GM23338 (cell line): ENCODE measurements at regions not wholly inside any gene's neighbourhood (a gene's known extent, or its start where the extent isn't known, plus 50 kb on each side); places are given as distances from the start of the nearest gene placed in this dataset.

Source experiments
- ATAC-seq: fragments of 200-7000 bp; cut with Tn5 transposase; 3 replicates; pipeline ENCODE4 v1.9.1; 2020
- DNase-seq: peaks from one replicate; pipeline ENCODE4 v3.0.0-alpha.2; 2015; ENCODE audit warnings: low spot score
- H2AFZ ChIP-seq: fragments of 200-600 bp; sonication (generic); 2 replicates; pipeline ENCODE4 v1.8.0; 2016; ENCODE audit warnings: antibody characterized with exemption, mild to moderate bottlenecking, moderate library complexity
- H3F3A ChIP-seq: fragments of 200-600 bp; sonication (generic); replicated peaks from 2 replicates; pipeline ENCODE4 v1.8.0; 2017; ENCODE audit warnings: antibody characterized with exemption, mixed run types, low read depth
- H3K27ac ChIP-seq: fragments of 200-600 bp; sonication (generic); 2 replicates; pipeline ENCODE4 v1.6.1; 2016; ENCODE audit warnings: low read depth
- H3K27me3 ChIP-seq: fragments of 200-600 bp; sonication (generic); 2 replicates; pipeline ENCODE4 v1.8.0; 2016; ENCODE audit warnings: mild to moderate bottlenecking, mixed run types, moderate library complexity; ENCODE audit not compliant: insufficient read depth
- H3K36me3 ChIP-seq: fragments of 200-600 bp; sonication (generic); 2 replicates; pipeline ENCODE4 v1.8.0; 2016; ENCODE audit warnings: mild to moderate bottlenecking; ENCODE audit not compliant: insufficient read depth
- H3K4me1 ChIP-seq: fragments of 200-600 bp; sonication (generic); 2 replicates; pipeline ENCODE4 v1.8.0; 2016; ENCODE audit warnings: mild to moderate bottlenecking, moderate library complexity; ENCODE audit not compliant: insufficient read depth
- H3K4me2 ChIP-seq: fragments of 200-600 bp; sonication (generic); 2 replicates; pipeline ENCODE4 v1.7.1; 2017; ENCODE audit warnings: mixed run types
- H3K4me3 ChIP-seq: fragments of 200-600 bp; sonication (generic); 2 replicates; pipeline ENCODE4 v1.6.1; 2016; ENCODE audit warnings: mixed run types
- H3K79me2 ChIP-seq: fragments of 200-600 bp; sonication (generic); replicated peaks from 2 replicates; pipeline ENCODE4 v1.8.0; 2017; ENCODE audit warnings: mild to moderate bottlenecking; ENCODE audit not compliant: insufficient read depth
- H3K9me2 ChIP-seq: fragments of 200-600 bp; sonication (generic); 2 replicates; pipeline ENCODE4 v1.8.0; 2017; ENCODE audit not compliant: insufficient read depth
- H4K20me1 ChIP-seq: fragments of 200-600 bp; sonication (generic); replicated peaks from 2 replicates; pipeline ENCODE4 v1.8.0; 2017; ENCODE audit warnings: mild to moderate bottlenecking; ENCODE audit not compliant: insufficient read depth
- H3K27ac Mint-ChIP-seq: 2 replicates; pipeline ENCODE4 v1.8.0; 2020; ENCODE audit warnings: inconsistent platforms, mild to moderate bottlenecking, moderate library complexity, mixed read lengths
- H3K27me3 Mint-ChIP-seq: 3 replicates; pipeline ENCODE4 v1.8.0; 2022; ENCODE audit warnings: low read depth, mild to moderate bottlenecking, moderate library complexity, mixed read lengths, inconsistent platforms; ENCODE audit not compliant: insufficient read depth, poor library complexity
- H3K36me3 Mint-ChIP-seq: 3 replicates; pipeline ENCODE4 v1.8.0; 2021; ENCODE audit warnings: low read depth, mild to moderate bottlenecking, inconsistent platforms, moderate library complexity, mixed read lengths
- H3K4me1 Mint-ChIP-seq: 3 replicates; pipeline ENCODE4 v1.8.0; 2020; ENCODE audit warnings: mild to moderate bottlenecking, inconsistent platforms, mixed read lengths
- H3K4me3 Mint-ChIP-seq: 3 replicates; pipeline ENCODE4 v1.8.0; 2021; ENCODE audit warnings: moderate library complexity, mild to moderate bottlenecking, inconsistent platforms, mixed read lengths
- H3K9me3 Mint-ChIP-seq: 3 replicates; pipeline ENCODE4 v1.8.0; 2020; ENCODE audit warnings: moderate library complexity, mild to moderate bottlenecking, inconsistent platforms, mixed read lengths
- CREB1 ChIP-seq: fragments of 250-450 bp; sonication (Bioruptor Pico); IDR thresholded peaks from 2 replicates; pipeline ENCODE4 v1.5.0; 2020; ENCODE audit warnings: low read depth, mild to moderate bottlenecking, moderate library complexity
- EZH2 ChIP-seq: fragments of 200-600 bp; sonication (generic); IDR thresholded peaks from one replicate; pipeline ENCODE4 v1.8.0; 2017; ENCODE audit warnings: antibody characterized with exemption, mild to moderate bottlenecking, low read depth; ENCODE audit not compliant: unreplicated experiment
- EZH2phosphoT487 ChIP-seq: fragments of 200-600 bp; sonication (generic); IDR thresholded peaks from one replicate; pipeline ENCODE4 v1.8.1; 2018; ENCODE audit warnings: antibody characterized with exemption; ENCODE audit not compliant: unreplicated experiment
- JUNB ChIP-seq: IDR thresholded peaks from one replicate; pipeline ENCODE4 v1.6.1; 2016; ENCODE audit warnings: antibody characterized with exemption; ENCODE audit not compliant: unreplicated experiment
- NANOG ChIP-seq: IDR thresholded peaks from 2 replicates; pipeline ENCODE4 v1.6.1; 2016; ENCODE audit warnings: antibody characterized with exemption, borderline replicate concordance
- POLR2AphosphoS5 ChIP-seq: IDR thresholded peaks from 2 replicates; pipeline ENCODE4 v1.6.1; 2016; ENCODE audit warnings: antibody characterized with exemption, low read depth
- STAT1 ChIP-seq: IDR thresholded peaks from one replicate; pipeline ENCODE4 v1.6.1; 2016; ENCODE audit warnings: antibody characterized with exemption; ENCODE audit not compliant: unreplicated experiment
- ZNF114 ChIP-seq: fragments of 250-450 bp; sonication (Bioruptor Pico); IDR thresholded peaks from 2 replicates; pipeline ENCODE4 v1.5.0; 2020; ENCODE audit warnings: mild to moderate bottlenecking, moderate library complexity
- ZNF331 ChIP-seq: fragments of 250-450 bp; sonication (Bioruptor Pico); IDR thresholded peaks from 2 replicates; pipeline ENCODE4 v1.5.0; 2020; ENCODE audit warnings: low read depth, mild to moderate bottlenecking, moderate library complexity
- TF ChIP-seq, protein P1 (sequence below), 2 experiments: fragments of 200-600 bp in 1 of 2; sonication (generic) in 1 of 2; conservative IDR thresholded peaks; 2 replicates each; pipeline versions ENCODE4 v1.5.1 to v1.6.1; 2016 to 2017; ENCODE audit warnings: antibody characterized with exemption in 2 of 2, low read depth in 2 of 2, mild to moderate bottlenecking in 2 of 2, moderate library complexity in 1 of 2
- TF ChIP-seq, protein P2 (sequence below): IDR thresholded peaks from one replicate; pipeline ENCODE4 v1.6.1; 2018; ENCODE audit warnings: antibody characterized with exemption; ENCODE audit not compliant: unreplicated experiment
- TF ChIP-seq, protein P3 (sequence below): IDR thresholded peaks from 2 replicates; pipeline ENCODE4 v1.6.1; 2016; ENCODE audit warnings: antibody characterized with exemption

DNA sequence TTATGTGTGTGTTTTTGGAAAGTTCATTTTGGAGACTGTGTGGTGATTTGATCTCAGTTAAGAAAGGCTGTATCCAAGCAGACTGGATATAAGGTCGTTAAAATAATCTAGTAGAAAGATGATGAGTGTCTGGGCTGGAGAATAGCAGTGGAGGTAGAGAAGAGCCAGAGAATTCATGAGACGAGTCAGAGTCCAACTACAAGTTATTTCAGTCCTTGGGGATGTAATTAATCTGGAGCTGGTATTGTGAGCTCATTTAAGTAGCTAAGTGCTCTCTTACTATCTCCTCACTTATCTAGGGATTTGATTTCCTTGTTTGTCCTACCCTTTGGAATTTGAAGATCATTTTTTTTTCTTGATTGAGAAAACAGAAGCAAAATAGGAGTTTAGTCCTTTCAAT is 1219.0 kb upstream of the ADGRL4 start:
- Histone ChIP-seq H3K4me1 (no peaks in the 10 kb centered on the region), H3K4me2 (no peak overlapping the region), H3F3A (no peaks in the 10 kb centered on the region), H4K20me1 (no peaks in the 10 kb centered on the region), H3K4me3 (no peak overlapping the region), H3K36me3 (no peaks in the 10 kb centered on the region), H3K27ac (no peak overlapping the region), H2AFZ (peak overlapping the region; percentile 3; the same call in 1 of the 2 replicates), H3K79me2 (no peaks in the 10 kb centered on the region), H3K27me3 (no peaks in the 10 kb centered on the region), H3K9me2 (no peaks in the 10 kb centered on the region)
- H3K36me3 Mint-ChIP-seq, result no peaks in the 10 kb centered on the region
- no peak for DNase-seq
- H3K4me3 Mint-ChIP-seq, result no peak overlapping the region
- no peaks in the 10 kb centered on the region for H3K4me1 Mint-ChIP-seq
- H3K27me3 Mint-ChIP-seq, result no peaks in the 10 kb centered on the region
- ATAC-seq, result no peak
- no peak overlapping the region for H3K27ac Mint-ChIP-seq
- H3K9me3 Mint-ChIP-seq, result no peaks in the 10 kb centered on the region
- TF ChIP-seq POLR2AphosphoS5, result no peak

DNA sequence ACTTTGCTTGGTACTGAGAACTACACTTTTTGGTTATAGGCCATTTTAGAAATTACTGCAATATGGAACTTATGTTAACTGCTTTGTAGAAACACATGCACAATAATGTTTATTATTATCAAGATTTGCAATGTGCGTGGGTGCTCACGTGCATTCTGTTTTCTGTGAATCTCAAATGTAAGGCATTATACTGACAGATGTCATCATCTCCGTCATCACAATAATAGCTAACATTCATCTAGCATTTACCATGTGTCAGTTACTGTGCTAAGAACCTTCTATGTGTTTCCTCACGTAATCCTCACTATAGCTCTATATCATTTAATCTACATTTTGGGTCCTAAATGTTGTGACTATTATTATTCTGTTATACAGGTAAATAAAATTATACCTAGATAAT is 1214.8 kb upstream of the ADGRL4 start:
- Histone ChIP-seq H3K27me3 (no peaks in the 10 kb centered on the region), H3K9me2 (no peaks in the 10 kb centered on the region), H2AFZ (no peak overlapping the region), H4K20me1 (no peaks in the 10 kb centered on the region), H3F3A (no peaks in the 10 kb centered on the region), H3K4me2 (no peak overlapping the region), H3K4me1 (no peaks in the 10 kb centered on the region), H3K4me3 (no peak overlapping the region), H3K36me3 (no peaks in the 10 kb centered on the region), H3K79me2 (no peaks in the 10 kb centered on the region), H3K27ac (no peak overlapping the region)
- Mint-ChIP-seq H3K36me3 (no peaks in the 10 kb centered on the region), H3K4me3 (no peak overlapping the region), H3K27ac (no peak overlapping the region), H3K9me3 (no peaks in the 10 kb centered on the region), H3K4me1 (peaks cover 5% of the 10 kb centered on the region; the same call in 2 of the 3 replicates), H3K27me3 (no peaks in the 10 kb centered on the region)
- DNase-seq (no peak), ATAC-seq (no peak)
- no peak for TF ChIP-seq JUNB
- TF ChIP-seq, protein P1, sequence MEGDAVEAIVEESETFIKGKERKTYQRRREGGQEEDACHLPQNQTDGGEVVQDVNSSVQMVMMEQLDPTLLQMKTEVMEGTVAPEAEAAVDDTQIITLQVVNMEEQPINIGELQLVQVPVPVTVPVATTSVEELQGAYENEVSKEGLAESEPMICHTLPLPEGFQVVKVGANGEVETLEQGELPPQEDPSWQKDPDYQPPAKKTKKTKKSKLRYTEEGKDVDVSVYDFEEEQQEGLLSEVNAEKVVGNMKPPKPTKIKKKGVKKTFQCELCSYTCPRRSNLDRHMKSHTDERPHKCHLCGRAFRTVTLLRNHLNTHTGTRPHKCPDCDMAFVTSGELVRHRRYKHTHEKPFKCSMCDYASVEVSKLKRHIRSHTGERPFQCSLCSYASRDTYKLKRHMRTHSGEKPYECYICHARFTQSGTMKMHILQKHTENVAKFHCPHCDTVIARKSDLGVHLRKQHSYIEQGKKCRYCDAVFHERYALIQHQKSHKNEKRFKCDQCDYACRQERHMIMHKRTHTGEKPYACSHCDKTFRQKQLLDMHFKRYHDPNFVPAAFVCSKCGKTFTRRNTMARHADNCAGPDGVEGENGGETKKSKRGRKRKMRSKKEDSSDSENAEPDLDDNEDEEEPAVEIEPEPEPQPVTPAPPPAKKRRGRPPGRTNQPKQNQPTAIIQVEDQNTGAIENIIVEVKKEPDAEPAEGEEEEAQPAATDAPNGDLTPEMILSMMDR (conservative IDR thresholded peaks at IDR 0.05; ENCODE audit: low read depth in 2 of 2), result no peak
- TF ChIP-seq ZNF331 (CRISPR knock-in tag), result no peak
- TF ChIP-seq STAT1, result no peak
- no peak for TF ChIP-seq CREB1
- TF ChIP-seq EZH2phosphoT487, result no peak
- no peak for TF ChIP-seq ZNF114
- TF ChIP-seq, protein P2, sequence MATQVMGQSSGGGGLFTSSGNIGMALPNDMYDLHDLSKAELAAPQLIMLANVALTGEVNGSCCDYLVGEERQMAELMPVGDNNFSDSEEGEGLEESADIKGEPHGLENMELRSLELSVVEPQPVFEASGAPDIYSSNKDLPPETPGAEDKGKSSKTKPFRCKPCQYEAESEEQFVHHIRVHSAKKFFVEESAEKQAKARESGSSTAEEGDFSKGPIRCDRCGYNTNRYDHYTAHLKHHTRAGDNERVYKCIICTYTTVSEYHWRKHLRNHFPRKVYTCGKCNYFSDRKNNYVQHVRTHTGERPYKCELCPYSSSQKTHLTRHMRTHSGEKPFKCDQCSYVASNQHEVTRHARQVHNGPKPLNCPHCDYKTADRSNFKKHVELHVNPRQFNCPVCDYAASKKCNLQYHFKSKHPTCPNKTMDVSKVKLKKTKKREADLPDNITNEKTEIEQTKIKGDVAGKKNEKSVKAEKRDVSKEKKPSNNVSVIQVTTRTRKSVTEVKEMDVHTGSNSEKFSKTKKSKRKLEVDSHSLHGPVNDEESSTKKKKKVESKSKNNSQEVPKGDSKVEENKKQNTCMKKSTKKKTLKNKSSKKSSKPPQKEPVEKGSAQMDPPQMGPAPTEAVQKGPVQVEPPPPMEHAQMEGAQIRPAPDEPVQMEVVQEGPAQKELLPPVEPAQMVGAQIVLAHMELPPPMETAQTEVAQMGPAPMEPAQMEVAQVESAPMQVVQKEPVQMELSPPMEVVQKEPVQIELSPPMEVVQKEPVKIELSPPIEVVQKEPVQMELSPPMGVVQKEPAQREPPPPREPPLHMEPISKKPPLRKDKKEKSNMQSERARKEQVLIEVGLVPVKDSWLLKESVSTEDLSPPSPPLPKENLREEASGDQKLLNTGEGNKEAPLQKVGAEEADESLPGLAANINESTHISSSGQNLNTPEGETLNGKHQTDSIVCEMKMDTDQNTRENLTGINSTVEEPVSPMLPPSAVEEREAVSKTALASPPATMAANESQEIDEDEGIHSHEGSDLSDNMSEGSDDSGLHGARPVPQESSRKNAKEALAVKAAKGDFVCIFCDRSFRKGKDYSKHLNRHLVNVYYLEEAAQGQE, result no peak
- no peak for TF ChIP-seq EZH2
- TF ChIP-seq NANOG, result no peak
- TF ChIP-seq, protein P3, sequence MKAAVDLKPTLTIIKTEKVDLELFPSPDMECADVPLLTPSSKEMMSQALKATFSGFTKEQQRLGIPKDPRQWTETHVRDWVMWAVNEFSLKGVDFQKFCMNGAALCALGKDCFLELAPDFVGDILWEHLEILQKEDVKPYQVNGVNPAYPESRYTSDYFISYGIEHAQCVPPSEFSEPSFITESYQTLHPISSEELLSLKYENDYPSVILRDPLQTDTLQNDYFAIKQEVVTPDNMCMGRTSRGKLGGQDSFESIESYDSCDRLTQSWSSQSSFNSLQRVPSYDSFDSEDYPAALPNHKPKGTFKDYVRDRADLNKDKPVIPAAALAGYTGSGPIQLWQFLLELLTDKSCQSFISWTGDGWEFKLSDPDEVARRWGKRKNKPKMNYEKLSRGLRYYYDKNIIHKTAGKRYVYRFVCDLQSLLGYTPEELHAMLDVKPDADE, result no peak
- TF ChIP-seq POLR2AphosphoS5, result no peak
